Activated CD4-positive, alpha-beta T cell treated with anti-CD3 and anti-CD28 coated beads for 4 hours (primary cell): ENCODE measurements at regions not wholly inside any gene's neighbourhood (a gene's known extent, or its start where the extent isn't known, plus 50 kb on each side); places are given as distances from the start of the nearest gene placed in this dataset.
"Not testable (repeated sequence)": the region's sequence is repeated elsewhere in the genome, so short reads cannot be mapped to it uniquely, and the experiment has no call there.

Experiments
- DNase-seq, 2 donors: peaks; one replicate each; pipeline ENCODE4 v3.0.0-alpha.2; 2020

- no peak for DNase-seq
Measured at GRCh38 chr2:82257796-82258555, 1953.4 kb upstream of the LRRTM1 start.

GRCh38 chr2:82256983-82257632 is 1952.6 kb upstream of the LRRTM1 start:
- DNase-seq, result no peak

- DNase-seq, result no peak
Measured at GRCh38 chr2:82256288-82256687, 1951.7 kb upstream of the LRRTM1 start.

GRCh38 chr2:82254728-82255127 is 1950.2 kb upstream of the LRRTM1 start:
- no peak for DNase-seq

- no peak for DNase-seq
Measured at GRCh38 chr2:82246220-82246775, 1941.7 kb upstream of the LRRTM1 start.

- no peak for DNase-seq
Measured at GRCh38 chr2:82239176-82239575, 1934.6 kb upstream of the LRRTM1 start.

GRCh38 chr2:82237994-82238662 is 1933.6 kb upstream of the LRRTM1 start:
- no peak for DNase-seq

- DNase-seq, result no peak
Measured at GRCh38 chr2:82234283-82234874, 1929.8 kb upstream of the LRRTM1 start.

- no peak for DNase-seq
Measured at GRCh38 chr2:82233806-82234205, 1929.3 kb upstream of the LRRTM1 start.

- DNase-seq, result no peak
Measured at GRCh38 chr2:82230406-82230805, 1925.9 kb upstream of the LRRTM1 start.

GRCh38 chr2:82226441-82226840 is 1921.9 kb upstream of the LRRTM1 start:
- no peak for DNase-seq

- DNase-seq, result no peak
Measured at GRCh38 chr2:82224301-82224940, 1919.9 kb upstream of the LRRTM1 start.

GRCh38 chr2:82215212-82215611 is 1910.7 kb upstream of the LRRTM1 start:
- DNase-seq, result no peak

- DNase-seq, result no peak
Measured at GRCh38 chr2:82199493-82199852, 1894.9 kb upstream of the LRRTM1 start.

- DNase-seq, result no peak
Measured at GRCh38 chr2:82198809-82199492, 1894.4 kb upstream of the LRRTM1 start.

- DNase-seq, result no peak
Measured at GRCh38 chr2:82182270-82182669, 1877.7 kb upstream of the LRRTM1 start.

- DNase-seq, result not testable (repeated sequence)
Measured at GRCh38 chr2:82175210-82175609, 1870.7 kb upstream of the LRRTM1 start.

GRCh38 chr2:82172483-82172882 is 1867.9 kb upstream of the LRRTM1 start:
- no peak for DNase-seq

GRCh38 chr2:82169379-82169778 is 1864.8 kb upstream of the LRRTM1 start:
- DNase-seq, result no peak

GRCh38 chr2:82165377-82165776 is 1860.8 kb upstream of the LRRTM1 start:
- DNase-seq, result no peak

- no peak for DNase-seq
Measured at GRCh38 chr2:82158150-82158549, 1853.6 kb upstream of the LRRTM1 start.

GRCh38 chr2:82155469-82155868 is 1850.9 kb upstream of the LRRTM1 start:
- DNase-seq, result no peak
